H1 (cell line): ENCODE measurements at regions not wholly inside any gene's neighbourhood (a gene's known extent, or its start where the extent isn't known, plus 50 kb on each side); places are given as distances from the start of the nearest gene placed in this dataset.

Experiments used
- CTCF ChIA-PET: fragments of 300-600 bp; sonication (Branson Sonifier 250); formaldehyde crosslinking; loops from one replicate; lab custom pipeline; 2021; ENCODE audit not compliant: partially characterized antibody; lab: Charles Lee
- POLR2A ChIA-PET: fragments of 300-600 bp; sonication (Branson Sonifier 250); formaldehyde crosslinking; loops from one replicate; lab custom pipeline; 2021; ENCODE audit warnings: inconsistent platforms; ENCODE audit not compliant: partially characterized antibody; lab: Charles Lee
- DNase-seq, 2 experiments: peaks; one replicate each; pipeline versions ENCODE4 v3.0.0 to v3.0.0-alpha.2; 2010 to 2022; ENCODE audit warnings: low spot score in 2 of 2, low read depth in 1 of 2, mixed read lengths in 1 of 2
- FAIRE-seq: peaks from 2 replicates; lab custom pipeline; 2011; peaks lifted over from hg19 to GRCh38; lab: Jason Lieb, UNC
- H2AFZ ChIP-seq: 2 replicates; pipeline ENCODE4 v1.8.1; 2012; ENCODE audit warnings: low read length, inconsistent platforms
- H2AK5ac ChIP-seq: 2 replicates; pipeline ENCODE4 v1.6.1; 2013; ENCODE audit warnings: low read depth, low read length
- H2BK120ac ChIP-seq: replicated peaks from 2 replicates; pipeline ENCODE3; 2013; ENCODE audit warnings: low read depth, low read length, inconsistent platforms
- H2BK12ac ChIP-seq: 2 replicates; pipeline ENCODE4 v1.6.1; 2013; ENCODE audit warnings: low read depth, low read length
- H2BK15ac ChIP-seq: 2 replicates; pipeline ENCODE4 v1.6.1; 2013; ENCODE audit warnings: low read length
- H2BK20ac ChIP-seq: 2 replicates; pipeline ENCODE4 v1.6.1; 2013; ENCODE audit warnings: low read length
- H2BK5ac ChIP-seq: 2 replicates; pipeline ENCODE4 v1.6.1; 2013; ENCODE audit warnings: low read depth, low read length
- H3K14ac ChIP-seq: 2 replicates; pipeline ENCODE4 v1.6.1; 2013; ENCODE audit warnings: inconsistent platforms; ENCODE audit not compliant: insufficient read length
- H3K18ac ChIP-seq: 2 replicates; pipeline ENCODE4 v1.6.1; 2013; ENCODE audit warnings: low read length; ENCODE audit errors: extremely low read depth
- H3K23ac ChIP-seq: 2 replicates; pipeline ENCODE4 v1.6.1; 2013; ENCODE audit warnings: inconsistent platforms; ENCODE audit not compliant: insufficient read length
- H3K23me2 ChIP-seq: 2 replicates; pipeline ENCODE4 v1.6.1; 2013; ENCODE audit warnings: low read depth, low read length
- H3K27ac ChIP-seq: 2 replicates; pipeline ENCODE4 v1.6.1; 2011; ENCODE audit warnings: low read depth, low read length, inconsistent platforms
- H3K27me3 ChIP-seq, 4 experiments: replicated peaks in 1 of 4; 1 replicate in 1 of 4; 2 replicates in 3 of 4; pipeline versions ENCODE4 v1.6.1 to v1.8.1; 2011 to 2013; ENCODE audit warnings: low read length in 3 of 4, mild to moderate bottlenecking in 3 of 4, inconsistent platforms in 2 of 4, mixed read lengths in 2 of 4, moderate library complexity in 1 of 4; ENCODE audit not compliant: control insufficient read depth in 3 of 4, insufficient read depth in 3 of 4; ENCODE audit errors: extremely low read depth in 1 of 4
- H3K36me3 ChIP-seq, 4 experiments: 2 replicates each; pipeline versions ENCODE4 v1.6.1 to v1.8.1; 2011 to 2013; ENCODE audit warnings: mild to moderate bottlenecking in 4 of 4, low read length in 3 of 4, moderate library complexity in 2 of 4, control low read depth in 1 of 4, inconsistent platforms in 1 of 4; ENCODE audit not compliant: insufficient read depth in 4 of 4, control insufficient read depth in 2 of 4
- H3K4ac ChIP-seq: replicated peaks from 2 replicates; pipeline ENCODE3; 2013; ENCODE audit warnings: low read length, low read depth, mixed read lengths, inconsistent platforms; ENCODE audit not compliant: insufficient read length
- H3K4me1 ChIP-seq, 4 experiments: replicated peaks in 1 of 4; 1 replicate in 1 of 4; 2 replicates in 3 of 4; pipeline versions ENCODE4 v1.6.1 to v1.8.1; 2011 to 2013; ENCODE audit warnings: low read length in 3 of 4, inconsistent platforms in 2 of 4, mixed read lengths in 1 of 4; ENCODE audit not compliant: insufficient read depth in 4 of 4, control insufficient read depth in 3 of 4
- H3K4me2 ChIP-seq, 2 experiments: 2 replicates each; pipeline versions ENCODE4 v1.6.1 to v1.8.1; 2011 to 2013; ENCODE audit warnings: low read depth in 2 of 2, low read length in 2 of 2, control low read depth in 1 of 2, inconsistent platforms in 1 of 2, mild to moderate bottlenecking in 1 of 2; ENCODE audit not compliant: insufficient read depth in 1 of 2
- H3K4me3 ChIP-seq, 4 experiments: fragments of 200-600, 300-600 bp in 1 of 4; sonication (generic), shearing (Covaris generic), sonication (Bioruptor Twin) in 1 of 4; 2 replicates each; pipeline versions ENCODE4 v1.5.1 to v1.8.1; 2011 to 2016; ENCODE audit warnings: low read length in 4 of 4, low read depth in 3 of 4, control low read depth in 2 of 4, inconsistent platforms in 2 of 4, mild to moderate bottlenecking in 2 of 4, mixed read lengths in 1 of 4, moderate library complexity in 1 of 4; ENCODE audit not compliant: insufficient read depth in 2 of 4; ENCODE audit errors: extremely low read depth in 1 of 4
- H3K56ac ChIP-seq: replicated peaks from 2 replicates; pipeline ENCODE3; 2013; ENCODE audit warnings: low read depth, mild to moderate bottlenecking, mixed read lengths, low read length, inconsistent platforms; ENCODE audit not compliant: insufficient read length
- H3K79me1 ChIP-seq: 2 replicates; pipeline ENCODE4 v1.6.1; 2013; ENCODE audit warnings: low read depth, low read length, control low read depth
- H3K79me2 ChIP-seq, 2 experiments: 2 replicates each; pipeline versions ENCODE4 v1.6.1 to v1.8.1; 2012 to 2013; ENCODE audit warnings: low read length in 2 of 2, mild to moderate bottlenecking in 2 of 2, inconsistent platforms in 1 of 2; ENCODE audit not compliant: insufficient read depth in 2 of 2, control insufficient read depth in 1 of 2
- H3K9ac ChIP-seq, 4 experiments: replicated peaks in 1 of 4; 1 replicate in 1 of 4; 2 replicates in 3 of 4; pipeline versions ENCODE4 v1.6.1 to v1.8.1; 2011 to 2013; ENCODE audit warnings: low read depth in 3 of 4, low read length in 3 of 4, control low read depth in 2 of 4, mild to moderate bottlenecking in 2 of 4, moderate library complexity in 2 of 4, inconsistent platforms in 1 of 4; ENCODE audit errors: extremely low read depth in 1 of 4
- H3K9me3 ChIP-seq, 2 experiments: 2 replicates each; pipeline versions ENCODE4 v1.6.1 to v1.8.1; 2012 to 2013; ENCODE audit warnings: mild to moderate bottlenecking in 2 of 2, moderate library complexity in 2 of 2, control low read depth in 1 of 2, inconsistent platforms in 1 of 2, low read depth in 1 of 2, low read length in 1 of 2, mixed read lengths in 1 of 2; ENCODE audit not compliant: insufficient read depth in 2 of 2
- H4K20me1 ChIP-seq, 2 experiments: replicated peaks in 1 of 2; 2 replicates each; pipeline versions ENCODE3 to v1.8.1; 2011 to 2013; ENCODE audit warnings: inconsistent platforms in 2 of 2, low read length in 2 of 2, mild to moderate bottlenecking in 1 of 2; ENCODE audit not compliant: insufficient read depth in 2 of 2, control insufficient read depth in 1 of 2
- H4K5ac ChIP-seq: 2 replicates; pipeline ENCODE4 v1.6.1; 2013; ENCODE audit warnings: low read length, low read depth, mixed read lengths, inconsistent platforms; ENCODE audit not compliant: insufficient read length
- H4K8ac ChIP-seq: 2 replicates; pipeline ENCODE4 v1.8.0; 2013; ENCODE audit warnings: mild to moderate bottlenecking, moderate library complexity, low read length, inconsistent platforms; ENCODE audit not compliant: insufficient read depth; ENCODE audit errors: extremely low read depth
- H4K91ac ChIP-seq: replicated peaks from 2 replicates; pipeline ENCODE3; 2013; ENCODE audit warnings: low read length, mixed read lengths, inconsistent platforms; ENCODE audit not compliant: insufficient read length
- HDAC2 ChIP-seq, 2 experiments: fragments of 300-600 bp in 1 of 2; sonication (generic) in 1 of 2; IDR thresholded peaks; 2 replicates each; pipeline ENCODE4 v1.6.1; 2011 to 2012; ENCODE audit warnings: low read depth in 2 of 2, low read length in 2 of 2, mild to moderate bottlenecking in 2 of 2, moderate library complexity in 2 of 2, borderline replicate concordance in 1 of 2, inconsistent platforms in 1 of 2
- WGBS, 2 experiments: shearing (Covaris generic) in 1 of 2; methylation state at CpG; one replicate each; pipeline versions ENCODE4 v1.1.6 to v1.1.7; 2013 to 2015; ENCODE audit warnings: low lambda C conversion rate in 2 of 2, mixed read lengths in 2 of 2, inconsistent platforms in 1 of 2, low coverage in 1 of 2, missing lambda C conversion rate in 1 of 2; ENCODE audit not compliant: insufficient replicate concordance in 2 of 2, insufficient coverage in 1 of 2, insufficient read length in 1 of 2; ENCODE audit errors: extremely low coverage in 1 of 2, missing lambda C conversion rate in 1 of 2; 5-methylcytosine and 5-hydroxymethylcytosine counted together

- H4K5ac ChIP-seq: no peak overlapping the region
- CTCF ChIA-PET: no interaction called here
Measured at GRCh38 chr7:125828153-125828700, 898.6 kb upstream of the POT1 start.

More at GRCh38 chr7:125828153-125828700, 898.6 kb upstream of the POT1 start:
- H3K14ac ChIP-seq: no peak overlapping the region
- H3K4me3 ChIP-seq: no peak overlapping the region
- TF ChIP-seq HDAC2 (IDR thresholded peaks at IDR 0.05; ENCODE audit: borderline replicate concordance in 1 of 2, low read depth in 2 of 2, low read length in 2 of 2): no peak
- no peak overlapping the region for H2AK5ac ChIP-seq
- H3K56ac ChIP-seq: no peak overlapping the region
- WGBS, 2 experiments: 92% methylated on average over 3 of the region's 3 CpGs; no CpG with 5 or more reads in 1 of the 2 experiments
- H3K4me2 ChIP-seq: no peak overlapping the region
- no peak overlapping the region for H2BK120ac ChIP-seq
- no peak overlapping the region for H3K9ac ChIP-seq
- no peaks in the 10 kb centered on the region for H3K23me2 ChIP-seq
- FAIRE-seq (no peak), DNase-seq (no peak)
- no peak overlapping the region for H2BK5ac ChIP-seq
- H3K79me1 ChIP-seq: no peaks in the 10 kb centered on the region
- no peak overlapping the region for H2AFZ ChIP-seq
- no peaks in the 10 kb centered on the region for H3K36me3 ChIP-seq
- no peaks in the 10 kb centered on the region for H3K79me2 ChIP-seq
- no peak overlapping the region for H3K27ac ChIP-seq
- no peaks in the 10 kb centered on the region for H4K20me1 ChIP-seq
- no peak overlapping the region for H4K8ac ChIP-seq
- no peak overlapping the region for H4K91ac ChIP-seq
- no peak overlapping the region for H2BK15ac ChIP-seq
- no peak overlapping the region for H3K23ac ChIP-seq
- POLR2A ChIA-PET: no interaction called here
- no peak overlapping the region for H3K18ac ChIP-seq
- H3K4me1 ChIP-seq: no peaks in the 10 kb centered on the region
- peaks cover 4 to 6% of the 10 kb centered on the region in 2 experiments; a peak in 2 of 4 replicates for H3K9me3 ChIP-seq
- no peak overlapping the region for H2BK12ac ChIP-seq
- no peak overlapping the region for H2BK20ac ChIP-seq
- no peaks in the 10 kb centered on the region for H3K27me3 ChIP-seq
- no peak overlapping the region for H3K4ac ChIP-seq
